Right ventricle myocardium inferior (tissue), 1 donor: ENCODE measurements at regions not wholly inside any gene's neighbourhood (a gene's known extent, or its start where the extent isn't known, plus 50 kb on each side); places are given as distances from the start of the nearest gene placed in this dataset.
A peak's percentile ranks its signal among the peaks of the same experiment; 100 is the strongest.

ENCODE experiments used
- ATAC-seq: fragments of 200-7000 bp; cut with Tn5 transposase; one replicate; pipeline ENCODE4 v1.9.1; 2020; ENCODE audit warnings: mild to moderate bottlenecking, moderate library complexity
- DNase-seq: peaks from one replicate; pipeline ENCODE4 v3.0.0; 2021; ENCODE audit errors: missing footprints
- intact Hi-C: fragments of 100-400 bp; cut with DNase I; formaldehyde crosslinking; loops from one replicate; pipeline ENCODE4 v1.11.0; 2022
- donor health status: DM: no; HTN: yes; CAD: no; lungs with severe emphysema.

- no peak for ATAC-seq
- intact Hi-C loops: no loop called here
- no peak for DNase-seq
These were observed 170.9 kb downstream of the SOCS6 start for GRCh38 chr18:70459731-70460130.

- DNase-seq (no peak), ATAC-seq (no peak)
- intact Hi-C loops: no loop called here
These were observed 170.4 kb downstream of the SOCS6 start for GRCh38 chr18:70459251-70459650.

- DNase-seq (no peak), ATAC-seq (no peak)
- intact Hi-C loops: no loop called here
These were observed 168.9 kb downstream of the SOCS6 start for GRCh38 chr18:70457788-70458187.

- ATAC-seq: peak; percentile 52
- intact Hi-C loops: no loop called here
- no peak for DNase-seq
These were observed 168.4 kb downstream of the SOCS6 start for GRCh38 chr18:70457223-70457622.

- intact Hi-C loops: no loop called here
- DNase-seq (no peak), ATAC-seq (no peak)
These were observed 167.5 kb downstream of the SOCS6 start for GRCh38 chr18:70456376-70456775.

GRCh38 chr18:70455731-70456130 lies 166.9 kb downstream of the SOCS6 start:
- intact Hi-C loops: no loop called here
- DNase-seq (no peak), ATAC-seq (no peak)

- no peak for DNase-seq
- intact Hi-C loops: loop anchor here (5.0 kb wide), 1 partner anchor 258 kb away; no protein-coding TSS in a partner anchor
- no peak for ATAC-seq
These were observed 166.0 kb downstream of the SOCS6 start for GRCh38 chr18:70454704-70455322.

- no peak for DNase-seq
- intact Hi-C loops: loop anchor here (5.0 kb wide), 1 partner anchor 256 kb away; no protein-coding TSS in a partner anchor
- ATAC-seq: no peak
These were observed 164.4 kb downstream of the SOCS6 start for GRCh38 chr18:70453058-70453775.

- intact Hi-C loops: loop anchor here (5.0 kb wide), 1 partner anchor 255 kb away; no protein-coding TSS in a partner anchor
- ATAC-seq (no peak), DNase-seq (no peak)
These were observed 163.7 kb downstream of the SOCS6 start for GRCh38 chr18:70452501-70452900.

- DNase-seq: no peak
- ATAC-seq: no peak
- intact Hi-C loops: loop anchor here (5.0 kb wide), 1 partner anchor 253 kb away; no protein-coding TSS in a partner anchor
These were observed 161.8 kb downstream of the SOCS6 start for GRCh38 chr18:70450426-70451253.

GRCh38 chr18:70448588-70448987 lies 159.7 kb downstream of the SOCS6 start:
- DNase-seq (no peak), ATAC-seq (no peak)
- intact Hi-C loops: no loop called here

GRCh38 chr18:70446063-70446462 lies 157.2 kb downstream of the SOCS6 start:
- intact Hi-C loops: no loop called here

GRCh38 chr18:70442933-70443332 lies 154.1 kb downstream of the SOCS6 start:
- no peak for DNase-seq
- intact Hi-C loops: no loop called here
- no peak for ATAC-seq

More at GRCh38 chr18:70446063-70446462, 157.2 kb downstream of the SOCS6 start:
- DNase-seq (no peak), ATAC-seq (no peak)

- intact Hi-C loops: no loop called here
- ATAC-seq (no peak), DNase-seq (no peak)
These were observed 144.1 kb downstream of the SOCS6 start for GRCh38 chr18:70432804-70433400.

- intact Hi-C loops: no loop called here
- ATAC-seq (no peak), DNase-seq (no peak)
These were observed 142.4 kb downstream of the SOCS6 start for GRCh38 chr18:70431203-70431624.

- intact Hi-C loops: no loop called here
- ATAC-seq (no peak), DNase-seq (no peak)
These were observed 141.8 kb downstream of the SOCS6 start for GRCh38 chr18:70430501-70431173.

- intact Hi-C loops: no loop called here
- DNase-seq (no peak), ATAC-seq (no peak)
These were observed 141.1 kb downstream of the SOCS6 start for GRCh38 chr18:70429847-70430500.

- ATAC-seq: no peak
- DNase-seq: no peak
- intact Hi-C loops: no loop called here
These were observed 139.6 kb downstream of the SOCS6 start for GRCh38 chr18:70428439-70428838.
